Mesothelial cell of epicardium (in vitro differentiated cells): ENCODE measurements at regions not wholly inside any gene's neighbourhood (a gene's known extent, or its start where the extent isn't known, plus 50 kb on each side); places are given as distances from the start of the nearest gene placed in this dataset.
"Not testable (repeated sequence)": the region's sequence is repeated elsewhere in the genome, so short reads cannot be mapped to it uniquely, and the experiment has no call there.

Source experiments
- DNase-seq, 2 experiments: peaks; one replicate each; pipeline ENCODE4 v3.0.0; 2021; ENCODE audit warnings: low spot score in 2 of 2; ENCODE audit not compliant: unreplicated experiment in 2 of 2
- H3K27ac Mint-ChIP-seq: 2 replicates; pipeline ENCODE4 v1.8.0; 2021; ENCODE audit warnings: mixed read lengths
- H3K27me3 Mint-ChIP-seq: 2 replicates; pipeline ENCODE4 v1.8.0; 2021; ENCODE audit warnings: low read depth, mixed read lengths
- H3K36me3 Mint-ChIP-seq: 2 replicates; pipeline ENCODE4 v1.8.0; 2021; ENCODE audit warnings: mixed read lengths
- H3K4me1 Mint-ChIP-seq: 2 replicates; pipeline ENCODE4 v1.8.0; 2021; ENCODE audit warnings: mixed read lengths
- H3K4me3 Mint-ChIP-seq: 2 replicates; pipeline ENCODE4 v1.8.0; 2021; ENCODE audit warnings: mild to moderate bottlenecking, moderate library complexity, mixed read lengths
- H3K9me3 Mint-ChIP-seq: 2 replicates; pipeline ENCODE4 v1.8.0; 2021; ENCODE audit warnings: mixed read lengths
- TF ChIP-seq, protein P1 (sequence below): fragments of 200-600 bp; sonication (generic); IDR thresholded peaks from one replicate; pipeline ENCODE4 v1.5.0; 2021; ENCODE audit warnings: antibody characterized with exemption; ENCODE audit not compliant: unreplicated experiment

DNA sequence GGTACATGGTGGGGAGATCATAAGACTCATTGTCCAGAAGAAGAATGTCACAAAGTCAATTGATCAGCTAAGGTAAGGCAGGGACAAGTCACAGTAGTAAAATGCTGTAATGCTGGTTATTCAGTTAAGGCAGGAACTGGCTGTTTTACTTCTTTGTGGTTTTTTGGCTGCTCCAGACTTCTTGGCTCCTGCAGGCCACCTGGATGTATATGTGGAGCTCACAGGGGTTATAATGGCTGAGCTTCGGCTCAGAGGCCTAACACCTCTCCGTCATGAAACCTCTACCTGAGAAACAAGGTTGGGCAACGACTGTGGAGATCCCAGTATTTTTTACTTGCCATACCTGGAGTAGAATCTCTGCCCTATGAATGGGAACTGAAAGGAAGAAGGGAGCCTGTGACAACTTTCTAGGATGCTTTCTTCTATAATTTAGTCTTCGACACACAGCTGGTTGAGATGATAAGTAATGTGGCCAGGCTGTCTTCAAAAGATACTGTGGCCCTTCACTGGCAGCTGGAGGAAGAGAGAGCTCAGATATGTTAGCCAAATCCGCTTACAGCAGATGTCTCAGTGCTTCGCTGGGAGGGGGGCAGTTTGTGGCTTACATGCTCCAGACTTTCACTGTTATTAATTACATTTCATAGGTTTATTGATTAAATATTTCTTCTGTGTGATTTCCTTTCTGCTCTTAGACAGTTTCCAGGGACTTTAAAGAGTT, 887.8 kb downstream of the IGSF11 start:
- TF ChIP-seq, protein P1, sequence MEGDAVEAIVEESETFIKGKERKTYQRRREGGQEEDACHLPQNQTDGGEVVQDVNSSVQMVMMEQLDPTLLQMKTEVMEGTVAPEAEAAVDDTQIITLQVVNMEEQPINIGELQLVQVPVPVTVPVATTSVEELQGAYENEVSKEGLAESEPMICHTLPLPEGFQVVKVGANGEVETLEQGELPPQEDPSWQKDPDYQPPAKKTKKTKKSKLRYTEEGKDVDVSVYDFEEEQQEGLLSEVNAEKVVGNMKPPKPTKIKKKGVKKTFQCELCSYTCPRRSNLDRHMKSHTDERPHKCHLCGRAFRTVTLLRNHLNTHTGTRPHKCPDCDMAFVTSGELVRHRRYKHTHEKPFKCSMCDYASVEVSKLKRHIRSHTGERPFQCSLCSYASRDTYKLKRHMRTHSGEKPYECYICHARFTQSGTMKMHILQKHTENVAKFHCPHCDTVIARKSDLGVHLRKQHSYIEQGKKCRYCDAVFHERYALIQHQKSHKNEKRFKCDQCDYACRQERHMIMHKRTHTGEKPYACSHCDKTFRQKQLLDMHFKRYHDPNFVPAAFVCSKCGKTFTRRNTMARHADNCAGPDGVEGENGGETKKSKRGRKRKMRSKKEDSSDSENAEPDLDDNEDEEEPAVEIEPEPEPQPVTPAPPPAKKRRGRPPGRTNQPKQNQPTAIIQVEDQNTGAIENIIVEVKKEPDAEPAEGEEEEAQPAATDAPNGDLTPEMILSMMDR = no peak
- DNase-seq = no peak
- H3K27me3 Mint-ChIP-seq = no peaks in the 10 kb centered on the region
- H3K36me3 Mint-ChIP-seq = peaks cover 2% of the 10 kb centered on the region
- H3K27ac Mint-ChIP-seq = no peak overlapping the region
- no peak overlapping the region for H3K4me3 Mint-ChIP-seq
- no peaks in the 10 kb centered on the region for H3K4me1 Mint-ChIP-seq
- H3K9me3 Mint-ChIP-seq = peaks cover 37% of the 10 kb centered on the region

DNA sequence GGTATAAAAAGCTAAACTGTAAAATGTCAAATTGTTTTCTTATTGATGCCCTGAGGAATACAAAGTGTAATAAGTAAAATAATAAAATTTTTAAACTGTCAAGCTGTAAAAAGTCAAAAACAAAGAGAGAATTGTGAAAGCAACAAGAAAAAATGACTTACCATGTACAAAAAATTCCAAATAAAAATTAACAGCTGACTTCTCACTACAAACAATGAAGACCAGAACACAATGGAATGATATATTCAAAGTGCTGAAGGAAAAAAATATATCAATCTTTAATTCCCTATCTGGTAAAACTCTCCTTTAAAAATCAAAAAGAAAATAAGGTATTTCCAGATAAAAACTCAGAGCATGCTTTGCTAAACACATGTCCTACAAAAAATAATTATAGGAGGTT, 883.5 kb downstream of the IGSF11 start:
- Mint-ChIP-seq H3K27ac (no peak overlapping the region), H3K36me3 (no peaks in the 10 kb centered on the region), H3K9me3 (peaks cover 45% of the 10 kb centered on the region), H3K4me1 (no peaks in the 10 kb centered on the region), H3K4me3 (no peak overlapping the region), H3K27me3 (no peaks in the 10 kb centered on the region)
- TF ChIP-seq, protein P1 = no peak
- no peak for DNase-seq

DNA sequence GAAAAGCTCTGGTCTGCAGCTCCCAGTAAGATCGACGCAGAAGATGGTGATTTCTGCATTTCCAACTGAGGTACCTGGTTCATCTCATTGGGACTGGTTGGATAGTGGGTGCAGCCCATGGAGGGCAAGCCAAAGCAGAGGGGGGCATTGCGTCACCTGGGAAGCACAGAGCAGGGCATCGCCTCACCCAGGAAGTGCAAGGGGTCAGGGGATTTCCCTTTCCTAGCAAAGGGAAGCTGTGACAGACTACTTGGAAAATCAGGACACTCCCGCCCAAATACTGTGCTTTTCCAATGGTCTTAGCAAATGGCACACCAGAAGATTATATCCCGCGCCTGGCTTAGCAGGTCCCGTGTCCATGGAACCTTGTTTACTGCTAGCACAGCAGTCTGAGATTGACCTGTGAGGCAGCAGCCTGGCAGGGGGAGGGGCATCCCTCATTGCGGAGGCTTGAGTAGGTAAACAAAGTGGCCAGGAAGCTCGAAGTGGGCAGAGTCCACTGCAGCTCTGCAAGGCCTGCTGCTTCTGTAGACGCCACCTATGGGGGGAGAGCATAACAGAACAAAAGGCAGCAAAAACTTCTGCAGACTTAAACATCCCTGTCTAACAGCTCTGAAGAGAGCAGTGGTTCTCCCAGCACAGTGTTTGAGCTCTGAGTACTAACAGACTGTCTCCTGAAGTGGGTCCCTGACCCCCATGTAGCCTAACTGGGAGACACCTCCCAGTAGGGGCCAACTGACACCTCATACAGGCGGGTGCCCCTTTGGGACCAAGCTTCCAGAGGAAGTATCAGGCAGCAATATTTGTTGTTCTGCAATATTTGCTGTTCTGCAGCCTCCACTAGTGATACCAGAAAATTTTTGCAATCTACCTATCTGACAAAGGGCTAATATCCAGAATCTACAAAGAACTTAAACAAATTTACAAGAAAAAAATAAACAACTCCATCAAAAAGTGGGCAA, 871.7 kb downstream of the IGSF11 start:
- H3K4me1 Mint-ChIP-seq, DNase-seq, H3K27me3 Mint-ChIP-seq, H3K4me3 Mint-ChIP-seq, H3K36me3 Mint-ChIP-seq, H3K27ac Mint-ChIP-seq: not testable (repeated sequence)
- H3K9me3 Mint-ChIP-seq = peaks cover 29% of the 10 kb centered on the region

DNA sequence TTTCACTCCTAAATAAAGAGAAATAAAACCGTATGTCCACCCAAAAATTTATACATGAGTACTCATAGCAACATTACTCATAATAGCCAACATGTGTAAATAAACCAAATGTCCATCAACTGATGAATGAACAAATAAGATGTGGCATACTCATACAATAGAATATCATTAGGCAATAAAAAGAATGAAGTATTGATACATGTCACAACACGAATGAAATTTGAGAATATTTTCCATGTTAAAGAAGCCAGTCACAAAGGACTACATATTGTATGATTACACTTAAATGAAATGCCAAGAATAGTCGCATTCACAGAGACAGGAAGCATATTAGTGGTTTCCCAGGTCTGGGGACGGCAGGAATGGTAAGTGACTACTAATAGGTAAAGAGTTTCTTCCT, 869.2 kb downstream of the IGSF11 start:
- no peaks in the 10 kb centered on the region for H3K27me3 Mint-ChIP-seq
- TF ChIP-seq, protein P1 = no peak
- no peaks in the 10 kb centered on the region for H3K36me3 Mint-ChIP-seq
- no peaks in the 10 kb centered on the region for H3K4me1 Mint-ChIP-seq
- no peak overlapping the region for H3K4me3 Mint-ChIP-seq
- no peak for DNase-seq
- peaks cover 23% of the 10 kb centered on the region for H3K9me3 Mint-ChIP-seq
- no peak overlapping the region for H3K27ac Mint-ChIP-seq

DNA sequence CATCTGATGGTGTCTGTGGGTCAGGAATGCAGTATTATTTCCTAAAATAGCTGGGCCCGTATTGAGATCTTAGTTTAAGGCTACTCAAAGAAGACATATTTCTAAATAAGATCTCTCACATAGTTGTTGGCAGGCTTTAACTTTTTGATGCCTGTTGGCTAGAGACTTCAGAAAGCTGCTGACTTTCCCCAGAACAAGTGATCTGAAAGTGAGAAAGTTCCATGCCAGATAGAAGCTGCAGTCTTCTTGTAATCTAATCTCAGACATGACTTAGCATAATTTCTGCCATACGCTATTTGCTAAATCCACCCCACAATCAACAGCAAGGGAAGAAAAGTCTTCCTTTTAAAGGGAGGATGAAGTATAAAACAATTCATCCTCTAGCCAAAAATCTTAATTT, 867.1 kb downstream of the IGSF11 start:
- Mint-ChIP-seq H3K36me3 (no peaks in the 10 kb centered on the region), H3K9me3 (peaks cover 21% of the 10 kb centered on the region), H3K4me1 (no peaks in the 10 kb centered on the region), H3K27ac (no peak overlapping the region), H3K4me3 (no peak overlapping the region), H3K27me3 (no peaks in the 10 kb centered on the region)
- TF ChIP-seq, protein P1 = no peak
- no peak for DNase-seq

DNA sequence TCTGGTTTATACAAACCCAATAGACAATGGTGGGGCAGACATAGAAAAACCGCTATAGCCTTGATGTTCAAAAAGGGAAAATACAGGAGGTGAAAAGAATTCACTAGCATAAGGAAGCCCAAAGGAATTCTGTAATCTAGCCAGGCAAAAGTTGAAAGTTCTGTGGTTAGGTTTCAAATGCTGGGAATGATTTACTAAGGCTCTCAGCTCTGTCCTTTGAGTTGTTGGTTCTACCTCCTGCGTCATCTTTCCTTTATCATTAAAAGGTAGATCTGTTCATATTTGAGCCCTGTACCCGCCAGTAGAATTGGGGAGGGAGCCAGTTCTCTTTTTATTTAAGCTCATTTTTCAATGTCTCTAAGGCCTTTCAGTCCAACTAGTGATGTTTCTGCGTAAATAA, 866.5 kb downstream of the IGSF11 start:
- DNase-seq = no peak
- no peak overlapping the region for H3K27ac Mint-ChIP-seq
- peaks cover 21% of the 10 kb centered on the region for H3K9me3 Mint-ChIP-seq
- H3K27me3 Mint-ChIP-seq = no peaks in the 10 kb centered on the region
- no peak overlapping the region for H3K4me3 Mint-ChIP-seq
- no peaks in the 10 kb centered on the region for H3K4me1 Mint-ChIP-seq
- no peaks in the 10 kb centered on the region for H3K36me3 Mint-ChIP-seq
- TF ChIP-seq, protein P1 = no peak
